ENCODE measurements at regions not wholly inside any gene's neighbourhood (a gene's known extent, or its start where the extent isn't known, plus 50 kb on each side); places are given as distances from the start of the nearest gene placed in this dataset.

- DNase-seq (ENCODE audit: low read depth): no peak
Observed at GRCh38 chr12:40557980-40558379, 134.3 kb upstream of the CNTN1 start.

GRCh38 chr12:40559865-40560264 is 132.4 kb upstream of the CNTN1 start:
- no peak for DNase-seq (ENCODE audit: low read depth)

GRCh38 chr12:40560848-40561247 is 131.4 kb upstream of the CNTN1 start:
- no peak for DNase-seq (ENCODE audit: low read depth)

GRCh38 chr12:40561395-40561966 is 130.8 kb upstream of the CNTN1 start:
- DNase-seq (ENCODE audit: low read depth): no peak

GRCh38 chr12:40565029-40565633 is 127.1 kb upstream of the CNTN1 start:
- no peak for DNase-seq (ENCODE audit: low read depth)

GRCh38 chr12:40566271-40566670 is 126.0 kb upstream of the CNTN1 start:
- no peak for DNase-seq (ENCODE audit: low read depth)

GRCh38 chr12:40569626-40570179 is 122.5 kb upstream of the CNTN1 start:
- DNase-seq (ENCODE audit: low read depth): peak; percentile 42

- no peak for DNase-seq (ENCODE audit: low read depth)
Observed at GRCh38 chr12:40573024-40573423, 119.2 kb upstream of the CNTN1 start.

- DNase-seq (ENCODE audit: low read depth): no peak
Observed at GRCh38 chr12:40575987-40576386, 116.3 kb upstream of the CNTN1 start.

GRCh38 chr12:40577834-40578233 is 114.4 kb upstream of the CNTN1 start:
- DNase-seq (ENCODE audit: low read depth): no peak

GRCh38 chr12:40579687-40580086 is 112.6 kb upstream of the CNTN1 start:
- no peak for DNase-seq (ENCODE audit: low read depth)

GRCh38 chr12:40580346-40580745 is 111.9 kb upstream of the CNTN1 start:
- DNase-seq (ENCODE audit: low read depth): no peak

GRCh38 chr12:40581889-40582288 is 110.3 kb upstream of the CNTN1 start:
- no peak for DNase-seq (ENCODE audit: low read depth)

GRCh38 chr12:40583743-40584142 is 108.5 kb upstream of the CNTN1 start:
- DNase-seq (ENCODE audit: low read depth): no peak

- DNase-seq (ENCODE audit: low read depth): no peak
Observed at GRCh38 chr12:40584763-40585162, 107.5 kb upstream of the CNTN1 start.

- no peak for DNase-seq (ENCODE audit: low read depth)
Observed at GRCh38 chr12:40586823-40587222, 105.4 kb upstream of the CNTN1 start.

GRCh38 chr12:40587421-40587820 is 104.8 kb upstream of the CNTN1 start:
- no peak for DNase-seq (ENCODE audit: low read depth)

- no peak for DNase-seq (ENCODE audit: low read depth)
Observed at GRCh38 chr12:40587970-40588369, 104.3 kb upstream of the CNTN1 start.

GRCh38 chr12:40597133-40597532 is 95.1 kb upstream of the CNTN1 start:
- DNase-seq (ENCODE audit: low read depth): no peak

GRCh38 chr12:40598073-40598472 is 94.2 kb upstream of the CNTN1 start:
- no peak for DNase-seq (ENCODE audit: low read depth)

GRCh38 chr12:40602562-40602961 is 89.7 kb upstream of the CNTN1 start:
- DNase-seq (ENCODE audit: low read depth): no peak

- no peak for DNase-seq (ENCODE audit: low read depth)
Observed at GRCh38 chr12:40614923-40615322, 77.3 kb upstream of the CNTN1 start.

GRCh38 chr12:40615590-40615989 is 76.6 kb upstream of the CNTN1 start:
- no peak for DNase-seq (ENCODE audit: low read depth)

GRCh38 chr12:40616383-40616915 is 75.8 kb upstream of the CNTN1 start:
- DNase-seq (ENCODE audit: low read depth): no peak

Data from EH (cell line).